ENCODE measurements at regions not wholly inside any gene's neighbourhood (a gene's known extent, or its start where the extent isn't known, plus 50 kb on each side); places are given as distances from the start of the nearest gene placed in this dataset.

DNA sequence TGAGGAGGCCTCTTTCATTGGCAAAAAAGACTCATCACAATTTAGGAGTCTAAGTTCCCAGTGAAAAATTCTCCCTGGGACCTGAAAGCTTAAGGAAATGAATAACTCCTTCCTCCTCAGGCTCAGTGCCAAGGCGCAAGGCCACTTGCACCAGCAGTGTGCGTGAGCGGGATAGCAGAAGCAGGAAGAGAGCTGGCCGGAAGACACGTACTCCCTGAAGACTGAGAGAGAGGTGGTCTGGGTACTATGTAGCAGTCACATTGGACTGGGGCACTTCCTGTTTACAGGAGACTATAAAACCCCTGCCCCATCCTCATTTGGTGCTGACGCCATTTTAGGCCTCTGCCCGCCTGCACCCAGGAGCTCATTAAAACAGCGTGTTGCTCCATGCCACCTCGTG is 66.3 kb upstream of the IL33 start:
- TF ChIP-seq CTCF (IDR thresholded peaks at IDR 0.05; ENCODE audit: borderline replicate concordance, extremely low read depth, low read length, poor library complexity, severe bottlenecking) (no peak), EZH2 (IDR thresholded peaks at IDR 0.05; ENCODE audit: borderline replicate concordance, low read depth, low read length, severe bottlenecking) (no peak)
